ENCODE measurements at regions not wholly inside any gene's neighbourhood (a gene's known extent, or its start where the extent isn't known, plus 50 kb on each side); places are given as distances from the start of the nearest gene placed in this dataset.
A peak's percentile ranks its signal among the peaks of the same experiment; 100 is the strongest.

DNA sequence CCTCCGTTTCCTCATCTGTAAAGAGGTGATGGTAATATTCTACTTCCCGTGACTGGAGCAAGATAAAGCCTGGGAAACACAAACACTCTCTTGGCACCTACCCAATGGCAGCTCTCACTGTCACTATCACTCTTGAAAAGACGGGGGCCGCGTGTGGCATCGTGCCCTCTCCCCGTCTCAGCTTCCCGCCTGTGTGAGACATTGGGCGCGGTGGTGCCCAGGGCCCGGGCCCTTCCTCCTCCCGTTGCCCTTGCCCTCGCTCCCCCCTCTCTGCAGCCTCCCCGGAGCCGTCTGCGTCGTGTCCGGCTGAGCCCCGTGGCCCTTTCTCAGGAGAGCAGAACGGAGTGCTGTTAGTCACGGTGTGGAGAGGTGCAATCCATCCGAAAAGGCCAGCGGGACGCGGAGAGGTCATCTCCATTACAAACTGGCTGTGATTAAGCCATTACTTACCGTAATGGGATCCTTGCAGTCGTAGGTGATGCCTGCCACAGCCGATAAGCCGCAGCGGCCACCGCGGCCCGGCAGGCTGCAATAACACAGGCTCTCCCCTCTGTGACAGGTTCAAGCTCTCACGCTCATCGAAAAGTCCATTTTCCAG, 156.4 kb upstream of the ZC3H12A start:
- DNase-seq (no peak), ATAC-seq (no peak)
- H3K36me3 Mint-ChIP-seq (ENCODE audit: low read depth), result no peaks in the 10 kb centered on the region
- ChIA-PET POLR2A (no interaction called here), CTCF (no interaction called here)
- intact Hi-C loops (cut with micrococcal nuclease), result no loop called here
- TF ChIP-seq, protein P1, sequence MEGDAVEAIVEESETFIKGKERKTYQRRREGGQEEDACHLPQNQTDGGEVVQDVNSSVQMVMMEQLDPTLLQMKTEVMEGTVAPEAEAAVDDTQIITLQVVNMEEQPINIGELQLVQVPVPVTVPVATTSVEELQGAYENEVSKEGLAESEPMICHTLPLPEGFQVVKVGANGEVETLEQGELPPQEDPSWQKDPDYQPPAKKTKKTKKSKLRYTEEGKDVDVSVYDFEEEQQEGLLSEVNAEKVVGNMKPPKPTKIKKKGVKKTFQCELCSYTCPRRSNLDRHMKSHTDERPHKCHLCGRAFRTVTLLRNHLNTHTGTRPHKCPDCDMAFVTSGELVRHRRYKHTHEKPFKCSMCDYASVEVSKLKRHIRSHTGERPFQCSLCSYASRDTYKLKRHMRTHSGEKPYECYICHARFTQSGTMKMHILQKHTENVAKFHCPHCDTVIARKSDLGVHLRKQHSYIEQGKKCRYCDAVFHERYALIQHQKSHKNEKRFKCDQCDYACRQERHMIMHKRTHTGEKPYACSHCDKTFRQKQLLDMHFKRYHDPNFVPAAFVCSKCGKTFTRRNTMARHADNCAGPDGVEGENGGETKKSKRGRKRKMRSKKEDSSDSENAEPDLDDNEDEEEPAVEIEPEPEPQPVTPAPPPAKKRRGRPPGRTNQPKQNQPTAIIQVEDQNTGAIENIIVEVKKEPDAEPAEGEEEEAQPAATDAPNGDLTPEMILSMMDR (IDR thresholded peaks at IDR 0.05), result no peak
- no peaks in the 10 kb centered on the region for H3K4me1 Mint-ChIP-seq (ENCODE audit: low read depth)
- peaks cover 46% of the 10 kb centered on the region for H3K27me3 Mint-ChIP-seq
- no peak overlapping the region for H3K27ac Mint-ChIP-seq
- no peaks in the 10 kb centered on the region for H3K9me3 Mint-ChIP-seq
- H3K4me3 Mint-ChIP-seq, result no peak overlapping the region

DNA sequence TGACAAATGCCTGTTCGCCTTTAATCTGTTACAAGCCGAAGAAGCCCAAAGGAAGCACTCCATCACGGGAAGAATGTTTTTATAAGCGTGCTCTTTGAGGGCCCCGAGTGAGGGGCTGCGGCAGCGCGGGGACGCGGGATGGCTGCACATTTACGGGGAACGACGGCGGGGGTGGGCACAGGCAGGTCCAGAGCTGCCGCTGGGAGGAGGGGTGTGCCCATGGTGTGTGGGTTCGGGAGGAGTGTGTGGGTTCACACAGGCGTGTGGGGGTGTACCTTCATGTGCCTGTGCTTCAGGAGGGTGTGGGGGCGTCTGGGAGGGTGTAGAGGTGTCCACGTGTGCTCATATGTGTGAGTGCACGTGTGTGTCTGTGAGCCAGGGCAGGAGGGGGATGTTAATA, 155.9 kb upstream of the ZC3H12A start:
- H3K4me3 Mint-ChIP-seq, result no peak overlapping the region
- peaks cover 2% of the 10 kb centered on the region for H3K9me3 Mint-ChIP-seq
- ATAC-seq, result no peak
- no peak overlapping the region for H3K27ac Mint-ChIP-seq
- intact Hi-C loops (cut with micrococcal nuclease), result no loop called here
- H3K27me3 Mint-ChIP-seq, result peaks cover 47% of the 10 kb centered on the region
- TF ChIP-seq, protein P1 (IDR thresholded peaks at IDR 0.05), result no peak
- POLR2A ChIA-PET, result no interaction called here
- DNase-seq, result no peak
- no peaks in the 10 kb centered on the region for H3K4me1 Mint-ChIP-seq (ENCODE audit: low read depth)
- CTCF ChIA-PET, result no interaction called here
- H3K36me3 Mint-ChIP-seq (ENCODE audit: low read depth), result no peaks in the 10 kb centered on the region

DNA sequence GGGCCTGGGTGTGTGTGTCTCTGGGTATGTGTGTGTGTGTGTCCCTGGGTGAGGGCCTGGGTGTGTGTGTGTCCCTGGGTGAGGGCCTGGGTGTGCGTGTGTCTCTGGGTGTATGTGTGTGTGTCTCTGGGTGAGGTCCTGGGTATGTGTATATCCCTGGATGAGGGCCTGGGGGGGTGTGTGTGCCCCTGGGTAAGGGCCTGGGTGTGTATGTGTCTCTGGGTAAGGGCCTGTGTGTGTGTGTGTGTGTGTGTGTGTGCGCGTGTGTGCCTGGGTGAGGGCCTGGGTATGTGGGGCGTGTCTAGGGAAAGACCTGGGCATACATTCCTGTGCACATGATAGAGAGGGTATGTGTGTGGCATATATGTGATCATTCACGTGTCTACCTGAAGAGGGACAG, 155.1 kb upstream of the ZC3H12A start:
- POLR2A ChIA-PET, result no interaction called here

DNA sequence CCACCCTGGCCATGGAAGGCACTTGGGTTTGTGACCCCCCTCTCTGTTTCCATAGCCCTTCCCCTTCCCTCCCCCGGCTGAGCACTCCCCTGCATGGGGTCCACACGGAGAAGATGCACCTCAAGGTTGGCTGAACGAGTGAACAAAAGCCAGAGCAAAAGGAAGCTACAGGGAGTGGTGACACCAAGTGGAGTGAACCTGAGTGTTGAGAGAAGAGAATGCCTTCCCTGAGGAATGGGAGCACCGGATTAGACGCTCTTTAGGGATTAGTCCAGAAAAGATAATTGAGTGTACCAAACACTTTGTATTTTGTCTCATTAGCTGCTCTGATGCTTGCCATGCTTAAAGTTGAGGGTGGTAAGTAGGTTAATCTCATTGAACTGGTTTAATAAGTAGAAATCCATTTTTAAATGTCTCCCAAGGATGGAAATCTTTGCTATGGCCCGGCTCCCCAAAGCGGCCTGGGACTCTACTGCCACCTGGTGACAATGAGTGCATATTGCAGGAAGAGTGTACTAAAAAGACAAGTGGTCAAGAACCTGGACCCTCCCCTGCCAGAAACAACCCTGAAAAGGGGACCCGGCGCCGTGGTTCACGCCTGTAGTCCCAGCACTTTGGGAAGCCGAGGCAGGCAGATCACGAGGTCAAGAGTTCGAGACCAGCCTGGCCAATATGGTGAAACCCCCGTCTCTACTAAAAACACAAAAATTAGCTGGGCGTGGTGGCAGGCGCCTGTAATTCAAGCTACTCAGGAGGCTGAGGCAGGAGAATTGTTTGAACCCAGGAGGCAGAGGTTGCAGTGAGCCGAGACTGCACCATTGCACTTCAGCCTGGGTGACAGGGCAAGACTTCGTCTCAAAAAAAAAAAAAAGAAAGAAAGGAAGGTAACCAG, 150.6 kb upstream of the ZC3H12A start:
- H3K4me3 Mint-ChIP-seq, result no peak overlapping the region
- TF ChIP-seq, protein P1 (IDR thresholded peaks at IDR 0.05), result peak; percentile 93
- CTCF ChIA-PET, result interaction anchor here (1.0 to 1.4 kb wide), 5 partner anchors 12 to 271 kb away, joined by 3 read pairs; no protein-coding TSS in a partner anchor
- ATAC-seq (no peak), DNase-seq (peak; percentile 45)
- no peaks in the 10 kb centered on the region for H3K36me3 Mint-ChIP-seq (ENCODE audit: low read depth)
- H3K4me1 Mint-ChIP-seq (ENCODE audit: low read depth), result no peaks in the 10 kb centered on the region
- POLR2A ChIA-PET, result no interaction called here
- H3K27me3 Mint-ChIP-seq, result peaks cover 19% of the 10 kb centered on the region
- H3K27ac Mint-ChIP-seq, result no peak overlapping the region
- intact Hi-C loops (cut with micrococcal nuclease), result no loop called here
- peaks cover 5% of the 10 kb centered on the region for H3K9me3 Mint-ChIP-seq

More for the DNA sequence above, 155.1 kb upstream of the ZC3H12A start:
- peaks cover 5% of the 10 kb centered on the region for H3K9me3 Mint-ChIP-seq
- no peak for DNase-seq
- intact Hi-C loops (cut with micrococcal nuclease), result no loop called here
- CTCF ChIA-PET, result no interaction called here
- H3K4me1 Mint-ChIP-seq (ENCODE audit: low read depth), result no peaks in the 10 kb centered on the region
- no peaks in the 10 kb centered on the region for H3K36me3 Mint-ChIP-seq (ENCODE audit: low read depth)
- H3K27ac Mint-ChIP-seq, result no peak overlapping the region
- TF ChIP-seq, protein P1 (IDR thresholded peaks at IDR 0.05), result no peak
- no peak overlapping the region for H3K4me3 Mint-ChIP-seq
- H3K27me3 Mint-ChIP-seq, result peaks cover 46% of the 10 kb centered on the region
- ATAC-seq, result no peak

DNA sequence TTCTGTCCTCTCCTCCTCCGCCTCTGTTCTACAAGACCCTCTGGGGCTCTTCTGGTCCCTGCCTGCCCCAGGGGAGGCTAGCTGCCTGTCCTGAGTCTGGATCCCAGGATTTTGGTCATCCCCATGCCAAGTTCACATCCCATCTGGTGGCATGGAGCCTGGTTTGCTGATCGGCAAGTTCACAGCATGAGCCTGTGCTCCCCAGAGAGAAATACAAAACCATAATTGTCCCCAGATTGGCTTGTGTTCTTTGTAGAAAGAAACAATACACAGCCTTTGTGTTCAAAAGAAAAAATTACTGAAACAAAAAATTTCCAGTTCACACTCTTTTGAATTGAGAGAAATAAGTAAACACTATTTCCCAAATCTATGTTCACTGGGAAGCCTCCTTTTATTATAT, 149.4 kb upstream of the ZC3H12A start:
- DNase-seq, result no peak

More for the DNA sequence above, 149.4 kb upstream of the ZC3H12A start:
- intact Hi-C loops (cut with micrococcal nuclease), result no loop called here
- ChIA-PET CTCF (interaction anchor here (1.2 to 1.4 kb wide), 4 partner anchors 11 to 808 kb away, joined by 3 to 4 read pairs (median 4); no protein-coding TSS in a partner anchor), POLR2A (no interaction called here)
- Mint-ChIP-seq H3K27me3 (peaks cover 11% of the 10 kb centered on the region), H3K27ac (no peak overlapping the region), H3K36me3 (ENCODE audit: low read depth) (no peaks in the 10 kb centered on the region), H3K4me1 (ENCODE audit: low read depth) (no peaks in the 10 kb centered on the region), H3K9me3 (peaks cover 5% of the 10 kb centered on the region), H3K4me3 (no peak overlapping the region)
- TF ChIP-seq, protein P1 (IDR thresholded peaks at IDR 0.05), result no peak
- ATAC-seq, result no peak
